HCT116 (cell line): ENCODE measurements at regions not wholly inside any gene's neighbourhood (a gene's known extent, or its start where the extent isn't known, plus 50 kb on each side); places are given as distances from the start of the nearest gene placed in this dataset.

ENCODE experiments used
- ATAC-seq: fragments of 200-7000 bp; cut with Tn5 transposase; 2 replicates; pipeline ENCODE4 v1.9.1; 2020; ENCODE audit warnings: mild to moderate bottlenecking, moderate library complexity
- BruUV-seq: library from RNA; stranded (reverse); fragments of 400-500 nt; replicated peaks from 2 replicates; lab custom pipeline; 2021; lab: Mats Ljungman, UMichigan
- CTCF ChIA-PET: fragments of 300-600 bp; sonication (Branson Sonifier 250); formaldehyde crosslinking; loops from one replicate; lab custom pipeline; 2021; ENCODE audit warnings: antibody characterized with exemption; lab: Charles Lee
- POLR2A ChIA-PET: fragments of 300-600, 350-600 bp; sonication (Branson Sonifier 250); formaldehyde crosslinking; loops from one replicate; lab custom pipeline; 2021; ENCODE audit warnings: antibody characterized with exemption; lab: Charles Lee
- RAD21 ChIA-PET, 2 experiments: fragments of 300-600 bp; sonication (Branson Sonifier 250); formaldehyde crosslinking; loops; one replicate each; lab custom pipeline; 2023; ENCODE audit warnings: low total read pairs in 2 of 2; ENCODE audit not compliant: uncharacterized antibody in 2 of 2, unreplicated experiment in 2 of 2, low non-redundant PET in 1 of 2; lab: Charles Lee
- DNase-seq: peaks from one replicate; pipeline ENCODE4 v3.0.0-alpha.2; 2010; ENCODE audit warnings: low read depth, low spot score
- H2AFZ ChIP-seq: fragments of 200-600 bp; shearing (Covaris generic), sonication (generic); 2 replicates; pipeline ENCODE4 v1.6.1; 2017; ENCODE audit warnings: low read depth, mixed run types, mixed read lengths, antibody characterized with exemption, low read length; ENCODE audit not compliant: poor library complexity, severe bottlenecking
- H3K27ac ChIP-seq: 2 replicates; pipeline ENCODE4 v1.5.1; 2012; ENCODE audit warnings: low read depth, low read length
- H3K27me3 ChIP-seq: fragments of 200-600 bp; sonication (generic); 2 replicates; pipeline ENCODE4 v1.6.1; 2016; ENCODE audit warnings: mixed run types, low read length, mixed read lengths; ENCODE audit not compliant: insufficient read depth
- H3K36me3 ChIP-seq, 2 experiments: fragments of 200-500 bp in 1 of 2; fragments of 200-600 bp in 1 of 2; sonication (Bioruptor generic) in 1 of 2; sonication (generic) in 1 of 2; 2 replicates each; pipeline versions ENCODE4 v1.5.1 to v1.6.1; 2014 to 2016; ENCODE audit warnings: low read length in 2 of 2, inconsistent platforms in 1 of 2, mixed read lengths in 1 of 2, mixed run types in 1 of 2; ENCODE audit not compliant: insufficient read depth in 2 of 2, control insufficient read depth in 1 of 2
- H3K4me1 ChIP-seq, 2 experiments: fragments of 200-600 bp in 1 of 2; sonication (generic) in 1 of 2; 2 replicates each; pipeline versions ENCODE4 v1.5.1 to v1.6.1; 2012 to 2017; ENCODE audit warnings: low read length in 2 of 2, inconsistent platforms in 1 of 2, mild to moderate bottlenecking in 1 of 2, mixed read lengths in 1 of 2, mixed run types in 1 of 2, moderate library complexity in 1 of 2; ENCODE audit not compliant: insufficient read depth in 2 of 2, control insufficient read depth in 1 of 2
- H3K4me2 ChIP-seq: fragments of 200-600 bp; sonication (generic); 2 replicates; pipeline ENCODE4 v1.6.1; 2017; ENCODE audit warnings: mixed run types, low read length, mixed read lengths
- H3K4me3 ChIP-seq, 2 experiments: fragments of 200-600 bp in 1 of 2; sonication (generic) in 1 of 2; replicated peaks in 1 of 2; 2 replicates each; pipeline ENCODE4 v1.5.1; 2011 to 2016; ENCODE audit warnings: low read length in 2 of 2, control low read depth in 1 of 2, low read depth in 1 of 2, mild to moderate bottlenecking in 1 of 2, mixed read lengths in 1 of 2, mixed run types in 1 of 2
- H3K79me2 ChIP-seq: fragments of 200-600 bp; sonication (generic); 2 replicates; pipeline ENCODE4 v1.6.1; 2017; ENCODE audit warnings: mild to moderate bottlenecking, mixed run types, low read length, moderate library complexity, mixed read lengths; ENCODE audit not compliant: insufficient read depth
- H3K9ac ChIP-seq: fragments of 200-600 bp; sonication (generic); 2 replicates; pipeline ENCODE4 v1.6.1; 2016; ENCODE audit warnings: low read length, mixed read lengths
- H3K9me2 ChIP-seq: fragments of 200-600 bp; sonication (generic), shearing (Covaris generic); 2 replicates; pipeline ENCODE4 v1.6.1; 2017; ENCODE audit warnings: mixed run types, mild to moderate bottlenecking, moderate library complexity; ENCODE audit not compliant: insufficient read depth
- H3K9me3 ChIP-seq, 2 experiments: fragments of 200-500 bp in 1 of 2; fragments of 200-600 bp in 1 of 2; sonication (Bioruptor generic) in 1 of 2; sonication (generic) in 1 of 2; 2 replicates each; pipeline ENCODE4 v1.6.1; 2014 to 2017; ENCODE audit warnings: low read length in 2 of 2, mixed read lengths in 2 of 2, inconsistent platforms in 1 of 2, low read depth in 1 of 2, mild to moderate bottlenecking in 1 of 2, mixed run types in 1 of 2, moderate library complexity in 1 of 2; ENCODE audit not compliant: control insufficient read depth in 1 of 2, insufficient read depth in 1 of 2
- H4K20me1 ChIP-seq: fragments of 200-600 bp; sonication (generic), shearing (Covaris generic); 2 replicates; pipeline ENCODE4 v1.6.1; 2017; ENCODE audit warnings: mixed run types, mild to moderate bottlenecking, moderate library complexity; ENCODE audit not compliant: insufficient read depth
- CBX3 ChIP-seq: IDR thresholded peaks from 2 replicates; pipeline ENCODE4 v1.6.1; 2012; ENCODE audit warnings: low read depth
- CEBPB ChIP-seq: IDR thresholded peaks from 2 replicates; pipeline ENCODE4 v1.6.1; 2012; ENCODE audit warnings: low read depth
- EGR1 ChIP-seq: IDR thresholded peaks from 2 replicates; pipeline ENCODE4 v1.6.1; 2012; ENCODE audit warnings: low read depth
- ELF1 ChIP-seq: IDR thresholded peaks from 2 replicates; pipeline ENCODE4 v1.6.1; 2012; ENCODE audit warnings: low read depth, borderline replicate concordance
- EZH2 ChIP-seq: fragments of 200-600 bp; sonication (generic); IDR thresholded peaks from 2 replicates; pipeline ENCODE4 v1.6.1; 2017; ENCODE audit warnings: antibody characterized with exemption, mixed run types
- EZH2phosphoT487 ChIP-seq: fragments of 200-600 bp; IDR thresholded peaks from 2 replicates; pipeline ENCODE4 v1.6.1; 2018; ENCODE audit warnings: antibody characterized with exemption, borderline replicate concordance
- FOSL1 ChIP-seq: IDR thresholded peaks from 2 replicates; pipeline ENCODE4 v1.6.1; 2012; ENCODE audit warnings: low read depth
- JUND ChIP-seq: IDR thresholded peaks from 2 replicates; pipeline ENCODE4 v1.6.1; 2012
- POLR2A ChIP-seq: IDR thresholded peaks from 2 replicates; pipeline ENCODE4 v1.7.0; 2011; ENCODE audit warnings: borderline replicate concordance; ENCODE audit not compliant: insufficient read depth, insufficient read length; ENCODE audit errors: extremely low read depth
- POLR2AphosphoS5 ChIP-seq: IDR thresholded peaks from 2 replicates; pipeline ENCODE4 v1.6.1; 2011; ENCODE audit warnings: mild to moderate bottlenecking, low read depth, low read length, moderate library complexity
- SP1 ChIP-seq: IDR thresholded peaks from 2 replicates; pipeline ENCODE4 v1.6.1; 2012; ENCODE audit warnings: low read depth
- SRF ChIP-seq: IDR thresholded peaks from 2 replicates; pipeline ENCODE4 v1.6.1; 2012; ENCODE audit warnings: low read depth
- TCF7L2 ChIP-seq: IDR thresholded peaks from 2 replicates; pipeline ENCODE4 v1.7.0; 2011; ENCODE audit warnings: borderline replicate concordance, inconsistent platforms; ENCODE audit not compliant: insufficient read depth, insufficient read length; ENCODE audit errors: extremely low read depth
- YY1 ChIP-seq: IDR thresholded peaks from 2 replicates; pipeline ENCODE4 v1.6.1; 2011; ENCODE audit warnings: low read length, low read depth, moderate library complexity, mild to moderate bottlenecking; ENCODE audit not compliant: insufficient replicate concordance; ENCODE audit errors: extremely low read depth
- ZFX ChIP-seq: fragments of 450-650 bp; IDR thresholded peaks from 2 replicates; pipeline ENCODE4 v1.6.1; 2017
- intact Hi-C: fragments of 100-400 bp; cut with micrococcal nuclease; formaldehyde crosslinking; loops from 2 replicates; pipeline ENCODE4 v1.10.0; 2022
- TF ChIP-seq, protein P1 (sequence below): IDR thresholded peaks from 2 replicates; pipeline ENCODE4 v1.6.1; 2012
- TF ChIP-seq, protein P2 (sequence below): IDR thresholded peaks from 2 replicates; pipeline ENCODE4 v1.6.1; 2011; ENCODE audit warnings: mild to moderate bottlenecking, low read length, moderate library complexity; ENCODE audit not compliant: insufficient replicate concordance; ENCODE audit errors: extremely low read depth
- TF ChIP-seq, protein P3 (sequence below), 3 experiments: fragments of 200-600 bp in 1 of 3; sonication (generic) in 1 of 3; IDR thresholded peaks in 2 of 3; conservative IDR thresholded peaks in 1 of 3; 2 replicates each; pipeline ENCODE4 v1.5.1; 2012 to 2017; ENCODE audit warnings: low read depth in 2 of 3, low read length in 2 of 3, antibody characterized with exemption in 1 of 3, borderline replicate concordance in 1 of 3, control low read depth in 1 of 3, mild to moderate bottlenecking in 1 of 3, mixed read lengths in 1 of 3, mixed run types in 1 of 3, moderate library complexity in 1 of 3; ENCODE audit not compliant: insufficient read depth in 1 of 3

DNA sequence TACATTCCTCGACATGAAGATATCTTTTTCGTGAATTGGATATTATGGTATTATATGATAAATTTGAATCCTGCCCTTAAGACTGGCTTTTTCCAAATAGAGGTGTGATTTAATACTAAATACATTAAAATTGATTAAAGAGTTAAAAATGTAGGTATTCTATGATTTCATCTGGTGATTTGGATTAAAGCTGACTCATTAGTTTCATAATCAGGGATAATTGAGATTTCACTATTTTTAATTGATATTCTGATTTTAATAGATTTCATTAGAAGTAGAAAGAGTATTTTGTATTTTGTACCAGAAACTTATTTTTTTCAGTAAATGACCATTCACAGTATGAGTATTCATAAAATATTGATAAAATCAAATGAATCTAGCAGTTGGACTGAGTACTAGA lies 524.1 kb downstream of the PLCL1 start:
- intact Hi-C loops, result no loop called here
- H3K9ac ChIP-seq, result no peak overlapping the region
- no peaks in the 10 kb centered on the region for H3K9me2 ChIP-seq
- POLR2A ChIA-PET, result no interaction called here
- no peak for ATAC-seq
- H3K4me2 ChIP-seq, result no peak overlapping the region
- no peak for DNase-seq
- no peak overlapping the region for H3K4me3 ChIP-seq
- no peaks in the 10 kb centered on the region for H3K4me1 ChIP-seq
- H3K9me3 ChIP-seq, result no peaks in the 10 kb centered on the region
- TF ChIP-seq EZH2phosphoT487 (no peak), FOSL1 (no peak), CEBPB (no peak), SRF (no peak), SP1 (no peak), POLR2A (no peak), ELF1 (no peak), YY1 (no peak), POLR2AphosphoS5 (no peak), EZH2 (no peak), ZFX (no peak), JUND (no peak), EGR1 (no peak), CBX3 (no peak), TCF7L2 (no peak)
- TF ChIP-seq, protein P1, sequence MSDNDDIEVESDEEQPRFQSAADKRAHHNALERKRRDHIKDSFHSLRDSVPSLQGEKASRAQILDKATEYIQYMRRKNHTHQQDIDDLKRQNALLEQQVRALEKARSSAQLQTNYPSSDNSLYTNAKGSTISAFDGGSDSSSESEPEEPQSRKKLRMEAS, result no peak
- TF ChIP-seq, protein P2, sequence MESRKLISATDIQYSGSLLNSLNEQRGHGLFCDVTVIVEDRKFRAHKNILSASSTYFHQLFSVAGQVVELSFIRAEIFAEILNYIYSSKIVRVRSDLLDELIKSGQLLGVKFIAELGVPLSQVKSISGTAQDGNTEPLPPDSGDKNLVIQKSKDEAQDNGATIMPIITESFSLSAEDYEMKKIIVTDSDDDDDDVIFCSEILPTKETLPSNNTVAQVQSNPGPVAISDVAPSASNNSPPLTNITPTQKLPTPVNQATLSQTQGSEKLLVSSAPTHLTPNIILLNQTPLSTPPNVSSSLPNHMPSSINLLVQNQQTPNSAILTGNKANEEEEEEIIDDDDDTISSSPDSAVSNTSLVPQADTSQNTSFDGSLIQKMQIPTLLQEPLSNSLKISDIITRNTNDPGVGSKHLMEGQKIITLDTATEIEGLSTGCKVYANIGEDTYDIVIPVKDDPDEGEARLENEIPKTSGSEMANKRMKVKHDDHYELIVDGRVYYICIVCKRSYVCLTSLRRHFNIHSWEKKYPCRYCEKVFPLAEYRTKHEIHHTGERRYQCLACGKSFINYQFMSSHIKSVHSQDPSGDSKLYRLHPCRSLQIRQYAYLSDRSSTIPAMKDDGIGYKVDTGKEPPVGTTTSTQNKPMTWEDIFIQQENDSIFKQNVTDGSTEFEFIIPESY, result no peak
- TF ChIP-seq, protein P3, sequence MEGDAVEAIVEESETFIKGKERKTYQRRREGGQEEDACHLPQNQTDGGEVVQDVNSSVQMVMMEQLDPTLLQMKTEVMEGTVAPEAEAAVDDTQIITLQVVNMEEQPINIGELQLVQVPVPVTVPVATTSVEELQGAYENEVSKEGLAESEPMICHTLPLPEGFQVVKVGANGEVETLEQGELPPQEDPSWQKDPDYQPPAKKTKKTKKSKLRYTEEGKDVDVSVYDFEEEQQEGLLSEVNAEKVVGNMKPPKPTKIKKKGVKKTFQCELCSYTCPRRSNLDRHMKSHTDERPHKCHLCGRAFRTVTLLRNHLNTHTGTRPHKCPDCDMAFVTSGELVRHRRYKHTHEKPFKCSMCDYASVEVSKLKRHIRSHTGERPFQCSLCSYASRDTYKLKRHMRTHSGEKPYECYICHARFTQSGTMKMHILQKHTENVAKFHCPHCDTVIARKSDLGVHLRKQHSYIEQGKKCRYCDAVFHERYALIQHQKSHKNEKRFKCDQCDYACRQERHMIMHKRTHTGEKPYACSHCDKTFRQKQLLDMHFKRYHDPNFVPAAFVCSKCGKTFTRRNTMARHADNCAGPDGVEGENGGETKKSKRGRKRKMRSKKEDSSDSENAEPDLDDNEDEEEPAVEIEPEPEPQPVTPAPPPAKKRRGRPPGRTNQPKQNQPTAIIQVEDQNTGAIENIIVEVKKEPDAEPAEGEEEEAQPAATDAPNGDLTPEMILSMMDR (IDR thresholded peaks at IDR 0.05 in 2 of 3, conservative IDR thresholded peaks at IDR 0.05 in 1 of 3; ENCODE audit: borderline replicate concordance in 1 of 3, insufficient read depth in 1 of 3, low read depth in 2 of 3, low read length in 2 of 3), result no peak
- no peaks in the 10 kb centered on the region for H3K79me2 ChIP-seq
- BruUV-seq, result no TSS peak
- no peak overlapping the region for H3K27ac ChIP-seq
- RAD21 ChIA-PET, result no interaction called here
- H3K27me3 ChIP-seq, result no peaks in the 10 kb centered on the region
- H4K20me1 ChIP-seq, result no peaks in the 10 kb centered on the region
- CTCF ChIA-PET, result no interaction called here
- no peaks in the 10 kb centered on the region for H3K36me3 ChIP-seq
- H2AFZ ChIP-seq, result no peak overlapping the region
